Osteoblast (primary cell): ENCODE measurements at regions not wholly inside any gene's neighbourhood (a gene's known extent, or its start where the extent isn't known, plus 50 kb on each side); places are given as distances from the start of the nearest gene placed in this dataset.
"Not testable (repeated sequence)": the region's sequence is repeated elsewhere in the genome, so short reads cannot be mapped to it uniquely, and the experiment has no call there.

ENCODE experiments used
- DNase-seq: peaks from one replicate; pipeline ENCODE4 v3.0.0; 2011; ENCODE audit warnings: low spot score, mixed read lengths; ENCODE audit not compliant: insufficient read length; ENCODE audit errors: missing footprints
- H2AFZ ChIP-seq: 2 replicates; pipeline ENCODE4 v1.6.0; 2011; ENCODE audit warnings: mild to moderate bottlenecking, low read length
- H3K27ac ChIP-seq: 2 replicates; pipeline ENCODE4 v1.5.1; 2011; ENCODE audit warnings: mild to moderate bottlenecking, low read depth, low read length, moderate library complexity
- H3K27me3 ChIP-seq: 2 replicates; pipeline ENCODE4 v1.6.0; 2012; ENCODE audit warnings: mild to moderate bottlenecking, control low read depth, inconsistent platforms, low read length, moderate library complexity; ENCODE audit not compliant: insufficient read depth
- H3K36me3 ChIP-seq: 2 replicates; pipeline ENCODE4 v1.5.1; 2011; ENCODE audit warnings: mild to moderate bottlenecking, low read length, control low read depth, moderate library complexity; ENCODE audit not compliant: insufficient read depth
- H3K4me1 ChIP-seq: 2 replicates; pipeline ENCODE4 v1.5.1; 2011; ENCODE audit warnings: mild to moderate bottlenecking, low read length, control low read depth, moderate library complexity; ENCODE audit not compliant: insufficient read depth
- H3K4me2 ChIP-seq: 2 replicates; pipeline ENCODE4 v1.6.0; 2011; ENCODE audit warnings: mild to moderate bottlenecking, low read length; ENCODE audit not compliant: insufficient read depth
- H3K4me3 ChIP-seq: fragments of 200-600 bp; sonication (generic); 3 replicates; pipeline ENCODE4 v1.5.1; 2012; ENCODE audit warnings: mild to moderate bottlenecking, low read length, inconsistent platforms; ENCODE audit not compliant: insufficient read depth
- H3K79me2 ChIP-seq: 2 replicates; pipeline ENCODE4 v1.6.0; 2012; ENCODE audit warnings: mild to moderate bottlenecking, low read length, control low read depth, inconsistent platforms; ENCODE audit not compliant: insufficient read depth
- H3K9me3 ChIP-seq: 2 replicates; pipeline ENCODE4 v1.5.1; 2011; ENCODE audit warnings: low read depth, low read length, control low read depth
- H4K20me1 ChIP-seq: 2 replicates; pipeline ENCODE4 v1.6.0; 2012; ENCODE audit warnings: mild to moderate bottlenecking, low read length, control low read depth; ENCODE audit not compliant: insufficient read depth
- TF ChIP-seq, protein P1 (sequence below): IDR thresholded peaks from 2 replicates; pipeline ENCODE4 v1.5.1; 2011; ENCODE audit warnings: mild to moderate bottlenecking, low read depth, low read length, moderate library complexity; ENCODE audit errors: extremely low read depth

DNA sequence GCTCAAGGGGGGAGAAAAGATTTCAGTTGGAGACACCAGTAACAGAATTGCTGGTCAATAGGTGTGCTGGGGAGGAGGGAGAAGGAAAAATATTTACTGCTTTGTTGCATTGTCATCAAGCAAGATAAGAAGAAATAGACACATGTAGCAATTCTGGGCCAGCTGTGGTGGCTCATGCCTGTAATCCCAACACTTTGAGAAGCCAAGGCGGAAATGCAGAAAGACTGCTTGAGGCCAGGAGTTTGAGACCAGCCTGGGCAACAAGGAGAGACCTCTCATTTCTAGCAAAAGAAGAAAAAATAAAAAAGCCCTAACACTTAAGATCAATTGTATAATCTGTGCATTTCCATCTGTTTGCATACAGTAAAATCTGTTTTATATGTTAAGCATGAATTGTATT is 126.6 kb downstream of the ZFP64 start:
- H3K4me3 ChIP-seq: no peak overlapping the region
- TF ChIP-seq, protein P1, sequence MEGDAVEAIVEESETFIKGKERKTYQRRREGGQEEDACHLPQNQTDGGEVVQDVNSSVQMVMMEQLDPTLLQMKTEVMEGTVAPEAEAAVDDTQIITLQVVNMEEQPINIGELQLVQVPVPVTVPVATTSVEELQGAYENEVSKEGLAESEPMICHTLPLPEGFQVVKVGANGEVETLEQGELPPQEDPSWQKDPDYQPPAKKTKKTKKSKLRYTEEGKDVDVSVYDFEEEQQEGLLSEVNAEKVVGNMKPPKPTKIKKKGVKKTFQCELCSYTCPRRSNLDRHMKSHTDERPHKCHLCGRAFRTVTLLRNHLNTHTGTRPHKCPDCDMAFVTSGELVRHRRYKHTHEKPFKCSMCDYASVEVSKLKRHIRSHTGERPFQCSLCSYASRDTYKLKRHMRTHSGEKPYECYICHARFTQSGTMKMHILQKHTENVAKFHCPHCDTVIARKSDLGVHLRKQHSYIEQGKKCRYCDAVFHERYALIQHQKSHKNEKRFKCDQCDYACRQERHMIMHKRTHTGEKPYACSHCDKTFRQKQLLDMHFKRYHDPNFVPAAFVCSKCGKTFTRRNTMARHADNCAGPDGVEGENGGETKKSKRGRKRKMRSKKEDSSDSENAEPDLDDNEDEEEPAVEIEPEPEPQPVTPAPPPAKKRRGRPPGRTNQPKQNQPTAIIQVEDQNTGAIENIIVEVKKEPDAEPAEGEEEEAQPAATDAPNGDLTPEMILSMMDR: no peak
- H3K4me1 ChIP-seq: no peaks in the 10 kb centered on the region
- H3K36me3 ChIP-seq: no peaks in the 10 kb centered on the region
- no peak for DNase-seq
- H3K9me3 ChIP-seq: no peaks in the 10 kb centered on the region
- no peaks in the 10 kb centered on the region for H3K27me3 ChIP-seq
- no peaks in the 10 kb centered on the region for H3K79me2 ChIP-seq
- H3K27ac ChIP-seq: no peak overlapping the region
- no peaks in the 10 kb centered on the region for H4K20me1 ChIP-seq
- no peak overlapping the region for H2AFZ ChIP-seq
- no peak overlapping the region for H3K4me2 ChIP-seq

DNA sequence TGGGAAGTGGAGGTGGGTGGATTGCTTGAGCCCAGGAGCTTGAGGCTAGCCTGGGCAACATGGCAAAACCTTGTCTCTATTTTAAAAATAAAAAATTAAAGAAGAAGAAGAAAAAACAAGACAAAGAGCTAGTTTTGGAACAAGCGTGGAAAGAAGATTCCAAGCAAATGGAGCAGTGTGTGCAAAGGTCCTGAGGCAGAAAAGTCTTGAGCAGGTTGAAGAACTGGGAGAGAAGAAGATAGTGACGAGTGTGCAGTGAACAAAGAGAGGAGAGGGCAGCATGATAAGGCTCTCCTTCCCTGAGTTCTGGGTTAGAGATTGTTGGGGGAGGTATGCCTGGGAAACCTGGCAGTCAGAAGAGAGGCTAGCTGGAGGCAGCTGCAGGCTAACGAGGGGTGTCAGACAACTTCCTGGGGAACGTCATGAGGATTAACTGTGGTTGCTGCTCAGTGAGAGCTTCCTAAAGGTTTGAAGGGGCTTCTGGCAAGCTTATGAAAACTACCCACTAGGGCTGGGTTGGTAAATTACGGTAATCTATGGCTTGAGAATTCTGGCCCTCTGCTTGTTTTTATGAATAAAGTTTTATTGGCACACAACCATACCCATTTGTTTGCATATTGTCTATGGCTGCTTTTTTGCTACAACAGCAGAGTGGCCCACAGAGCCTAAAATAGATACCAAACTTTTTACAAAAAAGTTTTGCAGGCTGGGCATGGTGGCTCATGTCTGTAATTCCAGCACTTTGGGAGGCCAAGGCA is 128.9 kb downstream of the ZFP64 start:
- Histone ChIP-seq H2AFZ (no peak overlapping the region), H3K27me3 (no peaks in the 10 kb centered on the region), H3K79me2 (no peaks in the 10 kb centered on the region), H3K9me3 (no peaks in the 10 kb centered on the region), H3K4me2 (no peak overlapping the region), H3K4me3 (no peak overlapping the region), H4K20me1 (no peaks in the 10 kb centered on the region), H3K36me3 (no peaks in the 10 kb centered on the region), H3K4me1 (no peaks in the 10 kb centered on the region), H3K27ac (no peak overlapping the region)
- TF ChIP-seq, protein P1: no peak
- no peak for DNase-seq

DNA sequence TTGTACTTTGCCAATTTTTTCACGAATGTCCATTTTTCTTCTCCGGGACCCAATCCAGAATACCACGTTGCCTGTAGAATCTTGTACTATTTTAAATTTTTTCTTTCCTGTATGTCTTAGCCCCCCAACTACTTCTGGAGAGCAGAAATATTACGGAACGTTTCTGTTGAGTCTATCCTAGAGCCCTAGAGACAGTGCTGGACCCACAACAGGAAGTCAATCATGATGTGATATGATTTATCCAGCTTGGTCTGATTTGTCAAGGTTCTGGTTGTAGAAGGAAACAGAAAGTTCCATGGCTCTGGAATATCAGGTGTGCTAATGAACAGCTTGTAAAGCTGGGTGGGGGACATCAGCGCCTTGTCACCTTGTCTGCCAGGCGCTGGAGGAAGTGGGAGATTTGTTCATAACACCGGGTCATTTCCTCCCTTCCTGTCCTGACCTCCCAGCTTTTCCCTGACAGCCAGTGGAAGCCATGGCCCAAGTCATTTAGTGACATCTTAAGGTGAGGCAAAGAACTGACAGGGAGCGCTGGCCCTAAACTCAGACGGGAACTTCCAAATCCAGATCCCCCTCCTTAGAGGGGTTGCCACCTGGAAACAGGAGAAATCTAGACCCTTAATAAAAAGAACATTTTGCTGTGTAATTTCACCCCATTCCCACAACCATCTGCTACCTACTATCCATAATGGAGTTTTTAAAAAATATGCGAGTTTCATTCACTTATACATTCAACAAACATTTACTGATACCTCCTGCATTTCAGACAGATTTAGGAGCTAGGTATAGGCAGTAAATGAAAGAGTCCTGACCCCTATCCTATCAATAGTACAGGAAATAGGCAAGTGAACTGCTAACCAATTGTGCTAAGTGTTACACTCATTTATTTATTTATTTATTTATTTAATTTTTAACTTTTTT is 130.5 kb downstream of the ZFP64 start:
- Histone ChIP-seq H2AFZ (peak overlapping the region; percentile 86), H3K27me3 (no peaks in the 10 kb centered on the region), H3K4me3 (no peak overlapping the region), H3K27ac (peak overlapping the region; percentile 37), H3K4me2 (peak overlapping the region; percentile 41), H4K20me1 (no peaks in the 10 kb centered on the region), H3K4me1 (peaks cover 4% of the 10 kb centered on the region), H3K79me2 (no peaks in the 10 kb centered on the region), H3K36me3 (peaks cover 4% of the 10 kb centered on the region), H3K9me3 (peaks cover 7% of the 10 kb centered on the region)
- DNase-seq: no peak
- TF ChIP-seq, protein P1: peak; percentile 54

DNA sequence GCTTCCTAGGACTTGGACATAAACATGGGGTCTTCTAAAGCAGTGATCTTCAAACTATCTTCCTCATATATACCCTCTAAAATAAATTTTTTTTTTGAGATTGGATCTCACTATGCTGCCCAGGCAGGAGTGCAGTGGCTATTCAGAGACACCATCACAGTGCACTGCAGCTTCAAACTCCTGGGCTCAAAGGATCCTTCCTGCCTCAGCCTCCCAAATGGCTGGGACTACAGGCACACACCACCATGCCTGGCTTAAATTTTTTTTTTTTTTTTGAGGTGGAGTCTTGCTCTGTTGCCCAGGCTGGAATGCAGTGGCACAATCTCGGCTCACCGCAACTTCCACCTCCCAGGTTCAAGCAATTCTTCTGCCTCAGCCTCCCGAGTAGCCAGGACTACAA is 134.4 kb downstream of the ZFP64 start:
- H3K36me3 ChIP-seq, H3K79me2 ChIP-seq, H4K20me1 ChIP-seq, H3K9me3 ChIP-seq, H3K4me3 ChIP-seq, H3K27me3 ChIP-seq, H2AFZ ChIP-seq, H3K4me2 ChIP-seq, DNase-seq, H3K4me1 ChIP-seq: not testable (repeated sequence)
- H3K27ac ChIP-seq: peak overlapping the region; percentile 50
